Fibroblast of upper back skin (primary cell): ENCODE measurements at regions not wholly inside any gene's neighbourhood (a gene's known extent, or its start where the extent isn't known, plus 50 kb on each side); places are given as distances from the start of the nearest gene placed in this dataset.
"Not testable (repeated sequence)": the region's sequence is repeated elsewhere in the genome, so short reads cannot be mapped to it uniquely, and the experiment has no call there.

Experiments used
- DNase-seq: peaks from one replicate; pipeline ENCODE4 v3.0.0-alpha.2; 2013

DNA sequence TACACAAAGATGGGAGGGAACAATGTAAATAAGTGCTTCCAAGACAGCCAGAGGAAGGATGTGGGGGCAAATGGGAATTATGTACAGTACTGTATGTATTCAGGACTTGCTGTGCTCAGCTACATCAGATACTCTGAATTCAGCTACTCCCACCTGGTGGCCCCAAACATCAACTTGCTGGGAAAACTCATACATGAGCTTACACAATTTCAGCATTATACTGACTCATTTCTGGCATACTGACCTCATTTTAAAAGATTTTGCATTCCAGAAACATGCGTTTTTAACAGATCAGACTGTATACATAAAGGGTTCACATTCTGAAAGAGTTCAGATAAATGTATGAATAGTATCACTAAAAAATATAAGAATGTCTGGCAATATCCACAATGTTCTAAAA lies 59.7 kb downstream of the GPX5 start:
- DNase-seq = peak; percentile 76

DNA sequence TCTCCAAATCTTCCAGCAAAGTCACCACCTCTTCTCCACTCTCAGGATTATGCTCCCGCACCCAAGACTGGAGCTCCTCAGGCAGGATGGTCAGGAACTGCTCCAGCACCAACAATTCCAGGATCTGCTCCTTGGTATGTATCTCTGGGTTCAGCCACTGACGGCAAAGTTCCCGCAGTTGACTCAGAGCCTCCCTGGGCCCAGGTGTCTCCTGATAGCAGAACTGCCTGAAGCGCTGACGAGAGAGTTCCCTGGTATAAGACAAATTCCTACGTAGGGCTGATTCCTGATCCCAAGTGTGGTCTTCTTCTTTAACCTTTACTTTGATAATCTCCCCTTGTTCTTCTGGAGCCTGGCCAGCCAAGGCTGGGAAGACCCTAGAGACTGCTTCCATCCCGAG lies 60.6 kb downstream of the GPX5 start:
- no peak for DNase-seq

DNA sequence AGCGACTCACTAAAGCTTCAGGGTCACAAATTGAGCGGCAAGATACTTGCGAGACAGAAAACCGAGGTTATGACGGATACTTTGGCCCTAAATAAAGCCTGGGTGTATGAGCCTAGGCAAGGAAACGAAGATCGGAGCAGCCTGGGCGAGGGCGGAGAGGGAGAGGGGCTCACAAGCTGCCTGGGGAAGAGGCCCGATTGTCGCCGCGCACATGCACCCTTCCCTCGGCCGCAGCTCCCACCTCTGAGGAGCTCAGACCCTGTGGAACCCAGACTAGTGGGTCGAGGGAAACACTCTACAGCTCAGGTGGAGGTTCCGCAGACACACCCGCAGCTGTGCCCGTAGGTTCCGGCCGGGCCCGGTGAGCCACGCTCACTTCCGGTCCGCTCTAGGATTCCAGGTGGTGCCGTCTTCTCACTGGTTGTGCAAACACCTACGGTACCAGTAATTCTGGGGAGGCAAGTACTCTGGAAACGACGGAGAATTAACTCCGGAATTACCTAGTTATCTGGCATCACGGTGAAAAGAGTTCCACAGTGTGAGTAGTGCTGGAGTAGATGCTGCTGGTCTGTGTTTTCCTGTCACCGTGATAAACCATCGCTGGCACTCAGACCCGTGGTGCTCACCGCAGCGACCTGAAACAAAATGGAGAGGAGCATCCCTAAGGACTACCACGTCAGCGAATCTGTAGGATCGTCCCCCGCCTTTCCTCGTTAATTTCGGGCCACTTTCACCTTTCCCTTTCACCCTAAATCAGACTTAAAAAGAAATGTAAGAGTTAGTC lies 61.5 kb downstream of the GPX5 start:
- peak; percentile 50 for DNase-seq

DNA sequence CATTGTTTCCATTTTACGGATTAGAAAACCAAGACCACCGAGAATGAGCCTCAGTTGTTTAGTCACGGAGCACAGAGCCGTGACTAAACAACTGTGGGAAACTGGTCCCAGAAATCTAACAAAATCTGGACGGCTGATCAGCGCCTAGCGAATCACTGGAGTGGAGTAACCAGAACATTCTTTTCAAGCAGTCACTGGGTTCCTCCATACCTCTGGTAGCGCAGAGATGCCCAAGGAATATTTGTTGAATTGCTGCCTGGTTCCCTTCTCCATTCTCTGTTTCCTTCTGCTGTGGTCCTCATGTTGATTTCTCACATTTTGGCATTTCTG lies 62.0 kb downstream of the GPX5 start:
- no peak for DNase-seq

DNA sequence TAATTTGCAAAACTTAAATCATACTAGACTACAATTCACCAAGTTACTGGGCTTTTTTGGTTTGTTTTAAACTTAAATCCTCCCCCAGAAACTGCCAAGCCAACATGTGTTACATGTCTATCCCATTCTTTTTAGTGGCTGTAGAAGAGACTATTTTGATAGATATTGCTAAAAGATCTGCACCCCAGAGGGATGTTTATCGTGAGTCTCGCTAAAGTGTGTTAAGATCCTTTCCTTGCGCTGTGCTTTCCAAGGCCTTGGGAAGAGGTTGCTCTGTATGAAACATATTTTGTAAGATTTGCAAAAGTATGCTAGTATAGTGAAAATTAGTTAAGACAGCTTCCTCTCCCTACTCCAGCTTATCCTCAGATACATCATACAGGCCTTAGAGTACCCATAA lies 63.0 kb downstream of the GPX5 start:
- no peak for DNase-seq

DNA sequence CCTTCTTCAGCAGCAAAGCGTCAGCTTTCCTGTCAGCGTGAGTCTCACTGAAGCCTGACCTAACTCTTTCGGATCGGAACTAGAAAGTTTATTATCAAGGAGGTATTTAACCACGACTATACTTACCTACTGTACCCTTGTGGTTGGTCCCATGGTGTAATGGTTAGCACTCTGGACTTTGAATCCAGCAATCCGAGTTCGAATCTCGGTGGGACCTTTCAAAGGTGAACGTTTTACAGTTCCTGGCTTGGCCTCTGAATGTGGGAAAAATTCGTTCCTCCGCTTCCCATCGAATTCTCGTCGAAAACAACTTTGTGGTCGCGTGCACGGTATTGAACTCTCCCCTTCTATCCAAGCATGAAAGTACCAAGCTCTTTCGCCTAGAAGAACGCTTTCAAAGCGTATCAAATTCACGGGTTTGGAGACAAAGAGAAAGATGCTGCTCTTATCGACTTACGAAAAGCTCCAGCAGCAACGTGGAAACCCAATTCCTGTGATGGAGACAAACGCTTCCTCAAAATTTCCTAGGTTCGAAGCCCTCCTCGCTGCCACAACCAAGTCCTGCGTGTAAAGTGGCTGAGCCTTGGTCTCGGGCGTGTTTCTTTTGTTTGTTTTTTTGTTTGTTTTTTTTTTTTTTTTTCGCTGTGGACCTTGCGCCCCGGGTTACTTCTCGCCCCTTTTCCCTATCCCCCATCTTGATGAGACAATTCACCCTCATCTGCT lies 63.7 kb downstream of the GPX5 start:
- peak; percentile 96 for DNase-seq

DNA sequence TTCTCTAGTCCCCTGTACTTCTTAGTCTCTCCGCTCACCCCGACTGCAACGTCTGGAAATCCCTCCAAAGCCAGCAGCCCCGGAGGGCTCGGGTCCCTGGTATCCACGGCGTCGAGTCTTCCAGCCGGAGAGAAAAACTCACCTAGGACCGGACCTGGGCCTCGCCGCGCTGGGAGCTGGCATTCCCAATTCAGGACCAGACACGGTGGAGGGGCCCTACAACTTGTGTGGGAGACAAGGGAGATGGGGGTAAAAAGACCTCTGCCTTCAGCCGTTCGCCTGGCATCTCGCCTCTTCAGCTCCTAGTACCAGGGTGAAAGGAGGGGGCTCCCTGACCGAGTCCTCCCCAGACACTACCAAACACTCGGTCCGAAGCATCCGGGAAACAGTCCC lies 64.3 kb downstream of the GPX5 start:
- DNase-seq = no peak

DNA sequence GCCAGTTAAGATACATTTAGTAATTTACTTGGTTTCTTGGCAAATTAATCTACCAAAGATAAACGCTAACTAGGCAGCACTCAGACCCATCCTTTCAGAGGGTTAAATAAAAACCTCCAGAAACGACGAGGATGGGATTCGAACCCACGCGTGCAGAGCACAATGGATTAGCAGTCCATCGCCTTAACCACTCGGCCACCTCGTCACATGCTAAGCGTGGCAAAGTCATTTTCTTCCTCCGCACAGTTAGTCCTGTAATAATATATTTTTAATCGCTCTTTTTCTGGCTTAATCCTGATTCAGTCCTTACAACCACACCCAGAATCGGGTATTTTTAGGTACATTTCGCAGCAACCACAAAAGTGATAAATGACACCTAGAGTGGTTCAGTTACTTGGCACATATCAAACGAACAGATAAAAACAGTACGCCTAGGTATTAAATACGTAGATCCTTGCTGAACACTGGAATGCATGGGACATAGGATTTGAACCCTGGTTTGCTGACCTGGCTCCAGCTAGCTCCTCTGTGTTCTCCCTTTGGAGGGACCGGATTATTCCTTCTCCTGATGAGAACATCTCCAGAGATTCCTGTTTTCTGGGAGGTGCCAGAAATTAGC lies 71.6 kb downstream of the GPX5 start:
- peak; percentile 56 for DNase-seq

DNA sequence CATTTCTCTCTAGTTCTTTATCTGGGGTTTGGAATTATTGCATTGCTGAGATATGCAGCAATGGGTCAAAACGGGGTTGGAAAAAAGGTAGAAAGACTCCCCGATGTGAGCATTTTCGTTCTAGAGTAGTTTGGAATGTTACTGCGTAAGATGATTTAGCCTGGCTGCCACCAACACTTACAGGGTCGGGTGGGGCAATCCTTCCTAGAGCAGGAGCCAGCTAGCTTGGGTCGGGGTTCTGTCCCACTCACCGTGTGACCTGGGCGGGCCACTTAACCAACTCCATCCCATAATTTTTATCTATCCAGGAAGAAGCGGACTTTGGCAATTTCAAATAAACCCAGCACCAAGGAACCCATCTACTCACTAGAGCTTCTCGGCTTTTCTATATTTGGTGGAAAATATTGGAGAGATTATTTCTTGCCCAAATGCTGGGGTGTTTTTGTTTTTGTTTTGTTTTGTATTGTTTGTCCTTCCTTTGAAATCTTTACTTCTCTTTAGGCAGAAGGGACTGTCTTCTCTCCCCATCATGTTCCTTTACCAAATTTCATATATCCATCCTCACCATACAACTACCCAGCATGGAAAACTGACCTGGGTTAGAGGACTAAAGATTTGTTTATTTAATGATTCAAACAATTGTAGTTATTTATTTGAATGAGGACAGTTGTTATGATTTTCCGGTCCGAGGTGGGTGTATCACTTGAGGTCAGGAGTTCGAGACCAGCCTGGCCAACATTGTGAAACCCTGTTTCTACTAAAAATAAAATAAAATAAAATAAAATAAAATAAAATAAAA lies 72.4 kb downstream of the GPX5 start:
- DNase-seq = no peak

DNA sequence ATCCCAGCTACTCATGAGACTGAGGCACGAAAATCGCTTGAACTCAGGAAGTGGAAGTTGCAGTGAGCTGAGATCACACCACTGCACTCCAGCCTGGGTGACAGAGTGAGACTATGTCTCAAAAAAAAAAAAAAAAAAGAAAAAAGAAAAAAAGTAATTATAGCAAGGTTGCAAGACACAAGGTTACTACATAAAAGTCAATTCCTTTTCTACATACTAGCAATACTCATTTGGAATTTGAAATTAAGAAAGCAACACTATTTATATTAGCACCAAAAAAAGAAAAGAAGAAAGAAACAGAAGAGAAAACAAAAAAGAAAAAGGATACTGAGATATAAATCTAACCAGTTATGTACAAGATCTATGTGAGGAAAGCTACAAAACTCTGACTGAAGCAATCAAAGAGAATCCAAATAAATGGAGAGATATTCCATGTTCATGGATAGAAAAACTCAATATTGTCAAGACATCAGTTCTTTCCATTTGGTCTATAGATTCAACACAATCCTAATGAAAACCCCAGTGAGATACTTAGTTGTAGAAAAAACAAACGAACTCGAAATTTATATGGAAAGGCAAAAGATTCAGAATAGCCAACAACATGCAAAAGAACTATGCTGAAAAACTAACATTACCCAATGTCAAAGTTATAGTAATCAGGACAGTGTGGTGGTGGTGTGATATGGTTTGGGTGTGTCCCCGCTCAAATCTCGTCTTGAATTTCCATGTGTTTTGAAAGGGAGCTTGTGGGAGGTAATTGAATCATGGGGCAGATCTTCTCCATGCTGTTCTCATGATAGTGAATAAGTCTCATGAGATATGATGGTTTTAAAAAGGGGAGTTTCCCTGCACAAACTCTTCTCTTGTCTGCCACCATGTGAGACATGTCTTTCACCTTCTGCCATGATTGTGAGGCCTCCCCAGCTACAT lies 73.3 kb downstream of the GPX5 start:
- DNase-seq = no peak

DNA sequence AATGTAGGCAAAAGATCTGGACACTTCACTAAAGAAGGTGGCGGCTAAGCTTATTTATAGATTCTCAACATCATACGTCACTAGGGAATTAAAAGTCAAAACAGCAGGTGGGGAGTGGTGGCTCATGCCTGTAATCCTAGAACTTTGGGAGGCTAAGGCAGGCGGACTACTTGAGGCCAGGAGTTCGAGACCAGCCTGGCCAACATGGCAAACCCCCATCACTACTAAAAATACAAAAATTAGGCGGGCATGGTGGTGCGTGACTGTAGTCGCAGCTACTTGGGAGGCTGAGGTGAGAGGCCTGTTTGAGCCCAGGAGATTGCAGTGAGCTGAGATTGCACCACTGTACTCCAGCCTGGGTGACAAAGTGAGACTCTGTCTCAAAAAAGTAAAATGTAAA lies 74.6 kb downstream of the GPX5 start:
- DNase-seq = no peak

DNA sequence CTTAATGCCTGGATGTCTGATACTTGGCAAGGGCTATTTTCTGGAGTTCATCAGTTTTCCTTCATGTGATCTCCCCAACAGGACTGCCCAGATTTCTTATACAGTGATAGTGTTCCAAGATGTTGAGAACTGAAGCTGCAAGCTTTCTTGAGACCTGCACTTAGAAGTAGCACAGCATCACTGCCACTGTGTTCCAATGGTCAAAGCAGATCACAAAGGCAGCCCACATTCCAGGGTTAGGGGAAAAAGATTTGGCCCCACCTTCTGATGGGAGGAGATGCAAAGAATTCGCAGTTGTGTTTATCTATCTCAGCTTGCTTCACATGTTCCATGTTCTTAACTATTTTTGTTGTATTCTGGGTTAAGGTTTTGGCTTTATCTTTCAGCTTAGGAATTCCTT lies 78.2 kb downstream of the GPX5 start:
- no peak for DNase-seq

DNA sequence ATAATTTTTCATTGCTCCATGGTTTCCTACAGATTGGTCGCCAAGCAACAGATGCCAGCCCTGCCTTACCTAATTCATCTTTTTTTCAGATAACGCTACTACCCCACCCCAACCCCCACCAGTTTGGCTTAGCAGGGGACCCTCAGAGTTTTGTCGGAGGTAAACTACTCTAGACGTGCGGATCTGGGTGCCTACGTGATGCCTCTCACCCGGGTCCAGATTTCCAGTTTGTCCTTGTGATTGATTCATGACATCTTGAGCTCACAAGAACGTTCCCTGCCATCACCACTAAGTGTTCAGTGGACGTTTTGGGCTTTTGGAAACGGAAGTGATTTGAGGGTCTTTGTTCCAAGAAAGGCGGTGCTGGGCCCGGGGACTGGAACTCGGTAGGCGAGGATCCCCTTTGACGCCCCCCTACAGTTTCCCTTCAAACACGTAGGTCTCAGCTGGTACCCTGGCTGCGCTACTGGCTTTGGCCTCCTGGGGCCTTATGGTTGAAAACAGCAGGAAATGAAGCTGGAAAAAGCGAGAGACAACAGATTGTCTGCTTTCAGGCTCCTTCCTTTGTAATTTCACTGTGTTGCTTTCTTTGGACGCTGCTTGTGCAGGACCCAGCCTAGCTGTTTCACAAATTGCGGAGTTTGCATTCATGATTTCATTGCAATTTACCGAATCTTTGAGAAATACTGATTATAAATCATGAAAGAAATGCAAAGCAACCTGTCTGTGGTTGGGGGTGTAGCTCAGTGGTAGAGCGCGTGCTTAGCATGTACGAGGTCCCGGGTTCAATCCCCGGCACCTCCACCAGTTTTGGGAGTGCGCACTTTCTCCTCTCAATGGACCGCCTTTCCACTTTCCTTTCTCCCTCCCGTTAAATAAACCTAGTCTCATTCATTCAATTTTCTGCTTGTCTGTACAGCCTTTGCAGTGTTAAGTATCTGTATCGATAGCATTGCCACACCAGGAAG lies 81.0 kb downstream of the GPX5 start:
- peak; percentile 83 for DNase-seq

DNA sequence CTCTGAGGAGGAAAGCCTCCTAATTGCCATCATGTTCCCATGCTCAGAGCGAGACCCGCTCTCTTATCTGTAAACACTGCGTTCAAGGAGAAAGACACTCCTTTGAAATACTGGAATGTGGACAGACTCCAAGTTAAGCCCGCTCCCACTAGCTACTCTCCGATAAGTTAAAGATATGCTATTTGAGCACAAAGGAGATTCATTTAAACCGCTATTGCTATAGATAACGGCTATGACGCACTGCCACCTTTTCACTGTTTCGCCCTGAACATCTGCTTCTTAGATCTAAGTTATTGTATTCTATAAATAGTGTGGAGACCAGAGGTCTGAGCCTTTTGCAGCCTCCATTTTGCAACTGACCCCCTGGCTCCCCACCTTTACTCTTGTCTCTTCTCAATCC lies 82.3 kb downstream of the GPX5 start:
- DNase-seq = no peak

DNA sequence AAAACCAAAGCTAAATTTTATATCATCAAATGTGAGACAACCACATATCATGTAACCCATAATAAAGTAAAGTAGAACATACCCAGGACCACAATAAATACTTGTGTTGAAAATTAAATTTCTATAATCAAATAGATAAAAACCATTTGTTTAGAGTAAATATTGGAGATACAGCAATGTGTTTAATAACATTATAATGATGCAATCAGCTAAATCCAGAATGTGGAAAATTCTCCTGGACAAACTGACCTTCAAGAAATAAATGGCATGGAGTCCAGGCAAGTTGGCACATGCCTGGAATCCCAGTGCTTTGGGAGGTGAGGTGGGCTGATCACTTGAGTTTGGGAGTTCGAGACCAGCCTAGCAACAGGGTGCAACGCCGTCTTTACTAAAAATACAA lies 84.0 kb downstream of the GPX5 start:
- DNase-seq = no peak

DNA sequence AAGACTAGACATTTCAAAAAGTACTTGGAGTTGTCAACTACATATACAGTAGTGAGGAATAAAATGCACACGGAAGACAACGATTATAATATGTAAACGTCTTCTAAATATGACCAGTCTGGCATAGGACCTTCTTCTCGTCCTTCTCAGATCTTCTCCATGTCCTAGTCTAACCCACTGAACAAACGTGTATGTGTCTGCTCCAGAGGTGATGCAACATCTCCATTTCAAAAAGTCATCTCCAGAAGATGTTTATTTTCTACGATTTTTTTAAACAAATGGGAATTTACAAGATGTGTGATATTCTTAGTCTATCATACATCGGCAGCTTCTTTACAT lies 89.9 kb downstream of the GPX5 start:
- DNase-seq = no peak

DNA sequence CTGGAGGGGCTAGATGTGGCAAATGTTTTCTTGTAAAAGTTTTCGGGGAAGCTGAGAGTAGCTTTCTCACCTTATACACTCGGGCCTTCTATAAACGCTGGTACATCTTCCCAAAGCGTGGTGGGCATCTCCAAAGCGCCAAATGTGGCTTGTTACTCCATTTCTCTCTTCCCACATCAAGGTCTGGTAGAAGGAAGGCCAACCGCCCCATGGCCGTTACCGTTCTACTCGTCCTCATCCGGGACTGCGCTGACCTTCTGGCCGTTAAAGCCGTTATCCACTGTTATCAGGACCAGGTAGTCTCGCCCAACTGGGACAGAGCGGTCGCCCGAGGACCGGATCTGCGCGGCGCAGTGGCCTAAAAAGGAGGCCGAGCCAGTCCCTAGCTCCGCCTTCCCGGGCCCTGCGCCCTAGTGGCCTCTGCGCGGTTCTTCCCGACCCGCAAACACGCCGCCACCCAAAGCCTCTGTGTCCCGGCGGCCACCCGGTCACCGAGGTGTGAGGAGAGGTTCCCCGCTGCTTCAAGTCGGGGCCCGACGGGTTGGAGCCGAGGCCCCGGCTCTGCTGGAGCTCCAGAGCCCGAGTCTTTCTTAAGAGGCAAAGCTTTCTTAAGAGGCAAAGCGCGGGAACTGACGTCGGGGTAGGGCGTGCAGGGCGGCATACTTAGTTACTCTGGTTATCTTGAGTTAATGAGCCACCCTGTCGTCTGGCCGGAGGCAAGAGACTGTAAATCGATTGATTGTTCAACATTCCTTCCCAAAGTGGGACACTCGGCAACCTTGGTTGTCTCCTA lies 90.5 kb downstream of the GPX5 start:
- no peak for DNase-seq

DNA sequence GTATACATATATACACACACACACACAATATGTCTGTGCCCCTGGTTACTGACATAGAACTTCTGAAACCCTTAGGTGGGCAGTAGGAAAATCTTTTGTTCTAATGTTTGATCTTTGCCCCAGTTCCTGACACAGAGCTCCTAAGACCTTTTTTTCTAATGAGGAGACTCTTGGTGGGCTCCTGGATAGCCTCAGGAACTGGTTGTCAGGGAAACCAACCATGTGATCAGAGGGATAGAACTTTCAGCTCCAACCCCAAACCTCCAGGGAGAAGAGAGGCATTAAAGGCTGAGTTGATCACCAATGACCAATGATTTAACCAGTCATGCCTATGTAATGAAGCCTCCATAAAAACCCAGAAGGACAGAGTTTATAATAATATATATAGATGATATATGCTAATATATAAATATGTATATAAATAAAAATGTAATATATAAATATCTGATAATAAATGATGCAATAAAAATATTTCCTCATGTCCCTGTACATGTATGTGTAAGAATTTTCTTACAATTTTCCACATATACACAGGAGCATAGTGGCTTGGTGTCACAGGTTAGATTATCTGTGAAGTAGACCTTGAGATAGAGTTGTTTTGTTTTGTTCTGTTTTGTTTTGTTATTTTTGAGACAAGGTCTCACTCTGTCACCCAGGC lies 93.3 kb downstream of the GPX5 start:
- no peak for DNase-seq

DNA sequence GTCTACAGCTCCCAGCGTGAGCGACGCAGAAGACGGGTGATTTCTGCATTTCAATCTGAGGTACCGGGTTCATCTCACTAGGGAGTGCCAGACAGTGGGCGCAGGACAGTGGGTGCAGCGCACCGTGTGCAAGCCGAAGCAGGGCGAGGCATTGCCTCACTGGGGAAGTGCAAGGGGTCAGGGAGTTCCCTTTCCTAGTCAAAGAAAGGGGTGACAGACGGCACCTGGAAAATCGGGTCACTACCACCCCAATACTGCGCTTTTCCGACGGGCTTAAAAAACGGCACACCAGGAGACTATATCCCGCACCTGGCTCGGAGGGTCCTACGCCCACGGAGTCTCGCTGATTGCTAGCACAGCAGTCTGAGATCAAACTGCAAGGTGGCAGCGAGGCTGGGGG lies 95.6 kb downstream of the GPX5 start:
- DNase-seq = not testable (repeated sequence)

DNA sequence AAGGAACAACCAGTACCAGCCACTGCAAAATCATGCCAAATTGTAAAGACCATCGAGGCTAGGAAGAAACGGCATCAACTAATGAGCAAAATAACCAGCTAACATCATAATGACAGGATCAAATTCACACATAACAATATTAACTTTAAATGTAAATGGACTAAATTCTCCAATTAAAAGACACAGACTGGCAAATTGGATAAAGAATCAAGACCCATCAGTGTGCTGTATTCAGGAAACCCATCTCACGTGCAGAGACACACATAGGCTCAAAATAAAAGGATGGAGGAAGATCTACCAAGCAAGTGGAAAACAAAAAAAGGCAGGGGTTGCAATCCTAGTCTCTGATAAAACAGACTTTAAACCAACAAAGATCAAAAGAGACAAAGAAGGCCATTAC lies 97.6 kb downstream of the GPX5 start:
- DNase-seq = not testable (repeated sequence)
